Esophagus mucosa (tissue), 1 donor: ENCODE measurements at regions not wholly inside any gene's neighbourhood (a gene's known extent, or its start where the extent isn't known, plus 50 kb on each side); places are given as distances from the start of the nearest gene placed in this dataset.

Experiments
- ATAC-seq: fragments of 200-7000 bp; cut with Tn5 transposase; one replicate; pipeline ENCODE4 v1.9.1; 2020
- donor health status: DM: yes; HTN: yes; CAD: no.

GRCh38 chr2:37809931-37810570, 115.0 kb upstream of the RMDN2 start:
- ATAC-seq, result no peak

- ATAC-seq, result no peak
These were observed 112.7 kb upstream of the RMDN2 start for GRCh38 chr2:37812414-37812813.

DNA sequence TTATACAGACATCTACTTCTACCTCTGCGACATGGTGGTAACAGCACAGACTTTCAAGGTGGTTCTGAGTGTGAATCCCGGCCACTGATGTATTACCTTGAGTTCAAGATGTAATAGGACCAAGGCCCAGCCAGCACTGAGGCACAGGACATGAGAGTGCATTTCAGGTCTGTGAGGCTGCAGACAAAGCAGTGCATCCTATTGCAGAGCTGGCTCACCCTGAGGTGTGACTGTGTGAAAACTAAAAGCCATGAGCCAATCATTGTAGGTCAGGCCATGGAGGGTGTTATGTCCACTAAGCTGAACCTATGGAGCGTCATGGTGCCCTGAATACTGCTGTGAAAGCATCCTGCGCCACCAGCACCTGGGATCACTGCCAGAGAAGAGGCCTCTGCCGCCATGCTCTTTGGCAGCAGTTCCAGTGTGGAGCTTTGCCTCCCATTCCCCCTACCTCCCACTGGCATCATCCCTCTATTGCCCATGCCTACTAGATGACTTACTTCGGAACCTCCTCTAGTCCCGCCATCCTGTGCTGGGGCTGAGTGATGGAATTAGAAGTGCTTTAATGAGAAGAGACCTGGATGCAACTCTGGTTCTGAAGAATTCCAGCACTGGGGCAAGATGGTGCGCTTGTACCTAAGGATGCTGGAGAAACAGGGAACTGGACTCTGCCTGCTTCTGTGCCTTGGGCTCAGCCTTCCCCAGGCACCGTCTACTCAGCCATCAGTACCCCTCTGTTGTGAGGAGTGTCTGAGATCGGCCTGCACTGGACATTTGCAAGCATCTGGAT, 112.0 kb upstream of the RMDN2 start:
- no peak for ATAC-seq

- ATAC-seq, result no peak
These were observed 109.1 kb upstream of the RMDN2 start for GRCh38 chr2:37816036-37816435.

DNA sequence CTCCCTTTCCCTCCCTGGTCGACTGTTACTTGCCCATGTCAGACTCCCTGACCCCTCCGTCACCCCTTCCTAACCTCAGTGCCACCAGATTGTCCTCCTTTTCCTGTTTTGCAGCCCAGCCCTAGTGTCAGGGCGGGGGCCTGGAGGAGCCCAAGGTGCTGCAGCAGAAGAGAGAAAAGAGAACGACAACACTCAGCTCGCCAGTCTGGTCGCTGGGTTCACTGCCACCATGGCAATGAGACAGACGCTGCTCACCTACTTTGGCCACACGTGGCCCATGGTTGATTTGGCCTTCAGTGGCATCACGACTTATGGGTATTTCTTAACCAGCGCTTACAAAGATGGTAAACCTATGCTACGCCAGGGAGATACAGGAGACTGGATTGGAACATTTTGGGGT, 108.4 kb upstream of the RMDN2 start:
- no peak for ATAC-seq

GRCh38 chr2:37819186-37819585, 105.9 kb upstream of the RMDN2 start:
- no peak for ATAC-seq

DNA sequence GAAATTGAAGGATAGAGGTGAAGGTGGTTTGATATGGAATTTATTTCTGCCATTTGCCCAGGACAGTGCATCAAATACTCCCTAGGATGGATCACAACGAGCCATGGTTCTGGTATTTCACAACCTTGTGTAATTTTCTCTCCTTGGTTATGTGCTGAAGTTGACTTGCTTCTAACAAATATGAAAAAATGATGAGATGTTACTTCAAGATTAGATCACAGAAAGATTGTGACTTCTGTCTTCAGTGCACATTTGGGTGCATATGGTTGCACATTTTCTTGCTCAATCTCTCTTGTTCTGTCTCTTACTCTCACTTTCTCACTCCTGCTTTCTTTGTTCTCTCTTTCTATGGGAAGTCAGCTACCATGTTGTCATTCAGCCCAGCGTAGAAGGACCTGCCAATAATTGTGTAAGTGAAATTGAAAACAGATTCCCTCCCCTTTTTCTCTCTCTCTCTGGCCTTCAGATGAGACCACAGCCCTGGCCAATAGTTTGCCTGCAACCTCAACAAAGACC, 104.6 kb upstream of the RMDN2 start:
- ATAC-seq, result no peak

- no peak for ATAC-seq
These were observed 99.5 kb upstream of the RMDN2 start for GRCh38 chr2:37825586-37825985.

DNA sequence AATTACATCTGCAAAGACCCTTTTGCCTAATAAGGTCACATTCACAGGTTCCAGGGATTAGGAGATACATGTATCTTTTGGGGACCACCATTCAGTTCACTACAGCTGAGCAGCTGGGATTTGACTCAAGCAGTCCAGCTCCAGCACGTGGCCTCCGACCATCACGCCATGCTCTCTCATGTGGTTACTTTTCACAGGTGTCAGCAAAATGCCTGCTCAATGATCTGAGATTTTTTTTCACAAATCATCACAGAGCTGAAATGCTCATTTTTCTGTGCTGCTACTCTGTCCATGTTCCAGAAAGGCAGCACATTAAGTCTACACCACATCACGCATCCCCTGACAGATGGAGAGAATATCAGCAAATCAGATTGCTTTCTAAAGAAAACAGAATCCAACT, 98.5 kb upstream of the RMDN2 start:
- ATAC-seq, result no peak

DNA sequence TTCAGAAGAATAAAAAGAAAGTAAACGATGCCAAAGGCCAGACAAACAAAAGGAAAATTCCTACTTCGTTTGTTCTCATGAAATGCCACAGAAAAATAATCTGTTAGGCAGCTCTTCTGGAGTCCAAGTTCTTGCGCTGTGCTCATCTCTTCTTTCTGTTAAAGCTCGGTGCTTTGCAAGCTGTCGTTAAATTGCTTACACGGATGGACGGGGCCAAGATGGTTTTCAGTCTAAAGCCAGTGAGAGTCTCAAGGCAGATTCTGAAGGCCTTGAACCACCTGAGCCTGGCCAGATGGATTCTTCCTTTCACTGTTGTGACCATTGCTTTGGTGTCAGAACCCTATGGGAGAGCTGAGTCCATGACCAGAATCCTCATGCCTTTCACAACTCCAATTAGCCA, 97.6 kb upstream of the RMDN2 start:
- no peak for ATAC-seq

DNA sequence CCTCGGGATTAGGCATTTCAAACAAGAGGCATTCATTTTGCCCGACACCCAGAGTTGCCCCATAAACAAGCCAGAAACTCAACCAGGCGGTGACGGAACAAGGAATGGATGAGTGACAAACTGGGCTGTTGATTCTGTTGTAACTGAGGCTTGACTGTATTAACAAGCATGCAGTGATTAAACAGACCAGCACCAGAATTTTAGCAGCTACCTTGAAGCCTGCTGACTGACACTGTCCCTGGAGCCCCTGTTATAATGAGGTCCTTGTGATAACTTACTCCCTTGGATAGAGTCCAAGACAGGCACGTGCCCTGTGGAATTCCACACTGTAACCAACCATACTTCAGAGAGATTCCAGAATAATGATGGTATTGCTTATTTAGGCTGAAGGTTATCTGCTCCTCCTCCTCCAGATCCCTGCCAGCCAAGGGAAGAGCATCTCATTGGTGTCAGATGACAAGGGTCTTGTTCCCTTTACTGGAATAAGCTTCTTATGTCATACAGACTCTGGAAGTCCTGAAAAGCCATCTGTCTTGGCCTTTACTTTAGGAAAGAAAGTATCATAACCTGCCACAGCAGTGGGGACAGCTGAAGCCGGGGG, 97.1 kb upstream of the RMDN2 start:
- no peak for ATAC-seq

- peak; percentile 41 for ATAC-seq
These were observed 95.9 kb upstream of the RMDN2 start for GRCh38 chr2:37829202-37829601.

DNA sequence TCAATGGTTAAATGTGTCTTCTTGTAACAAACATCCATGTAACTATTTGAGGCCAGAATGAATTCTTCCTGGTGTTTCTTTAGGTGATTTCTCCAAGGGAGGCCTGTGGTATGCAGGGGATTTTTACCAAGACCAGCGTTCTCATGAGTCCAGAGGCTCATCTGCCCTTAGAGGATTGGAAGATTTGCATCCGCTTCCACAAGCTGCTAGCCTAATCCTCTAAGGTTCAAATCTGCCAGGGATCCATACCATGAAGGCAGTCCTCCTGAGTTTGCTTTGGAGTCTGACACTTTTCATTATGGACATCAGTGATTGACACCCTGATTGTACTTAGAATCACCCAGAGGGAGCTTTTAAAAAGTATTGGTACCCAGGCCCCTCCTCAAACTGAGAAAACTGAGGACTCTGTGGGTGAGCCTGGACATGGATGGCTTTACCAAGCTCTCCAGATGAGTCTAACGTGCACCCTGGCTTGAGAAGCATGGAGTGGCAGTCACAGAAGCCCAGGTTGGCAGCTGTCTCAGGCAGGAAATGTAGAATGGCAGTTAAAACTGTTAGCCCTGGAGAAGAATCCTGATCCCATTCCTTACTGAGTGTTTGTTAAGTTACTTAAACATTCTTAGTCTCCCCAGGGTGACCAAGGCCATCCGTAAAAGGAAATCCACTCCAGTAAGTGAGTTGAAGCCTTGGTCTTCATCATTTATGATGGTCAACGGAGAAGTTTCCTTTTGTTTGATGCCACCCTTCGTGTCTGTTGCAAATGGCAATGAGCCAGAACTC, 95.3 kb upstream of the RMDN2 start:
- no peak for ATAC-seq

DNA sequence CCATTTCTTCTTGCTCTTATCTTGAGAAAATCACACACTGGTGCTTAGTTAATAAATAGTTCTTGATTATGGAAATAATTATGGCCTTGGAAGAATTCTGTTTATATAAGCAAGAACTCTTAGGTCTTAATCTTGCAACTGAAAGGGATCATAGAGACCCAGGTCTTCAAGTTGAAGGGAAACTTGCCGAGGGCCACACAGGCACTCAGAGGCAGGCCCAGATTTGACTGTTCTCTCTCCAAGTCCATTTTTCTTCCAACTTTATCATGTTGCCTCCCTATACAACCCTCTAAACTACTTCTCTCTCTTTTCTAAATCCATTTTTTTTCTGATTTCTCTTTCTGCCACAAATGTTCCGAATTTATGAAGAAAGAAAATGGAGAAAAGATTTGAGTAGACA, 94.5 kb upstream of the RMDN2 start:
- ATAC-seq, result no peak

GRCh38 chr2:37831081-37831780, 93.9 kb upstream of the RMDN2 start:
- no peak for ATAC-seq

DNA sequence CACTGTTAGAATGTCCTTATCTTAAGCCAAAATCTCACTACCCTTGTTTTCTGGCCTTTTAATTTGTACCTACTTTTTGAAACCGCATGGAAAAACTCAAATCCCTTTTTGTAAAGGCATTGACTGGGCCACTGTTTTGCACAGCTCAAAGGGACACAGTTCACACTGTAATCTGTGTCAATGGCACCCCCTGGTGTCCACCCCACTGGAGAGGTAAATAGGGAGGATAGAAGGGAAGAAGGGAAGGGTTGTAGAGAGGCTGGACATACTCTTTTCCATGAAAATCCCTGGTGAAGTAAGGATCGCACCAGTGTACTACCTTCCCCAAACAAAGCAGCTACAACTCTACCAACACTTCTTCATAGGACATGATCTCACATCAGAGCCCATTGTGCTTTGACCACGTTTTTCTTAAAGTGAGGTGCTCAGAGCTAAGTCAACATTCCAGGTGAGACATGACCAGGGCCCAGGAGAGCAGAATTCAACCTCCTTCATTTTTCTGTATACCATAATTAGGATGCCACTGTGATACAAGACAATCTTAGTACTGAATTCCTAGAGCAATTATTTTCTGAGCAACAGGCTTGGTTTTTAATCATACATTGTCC, 92.4 kb upstream of the RMDN2 start:
- ATAC-seq, result peak; percentile 91

DNA sequence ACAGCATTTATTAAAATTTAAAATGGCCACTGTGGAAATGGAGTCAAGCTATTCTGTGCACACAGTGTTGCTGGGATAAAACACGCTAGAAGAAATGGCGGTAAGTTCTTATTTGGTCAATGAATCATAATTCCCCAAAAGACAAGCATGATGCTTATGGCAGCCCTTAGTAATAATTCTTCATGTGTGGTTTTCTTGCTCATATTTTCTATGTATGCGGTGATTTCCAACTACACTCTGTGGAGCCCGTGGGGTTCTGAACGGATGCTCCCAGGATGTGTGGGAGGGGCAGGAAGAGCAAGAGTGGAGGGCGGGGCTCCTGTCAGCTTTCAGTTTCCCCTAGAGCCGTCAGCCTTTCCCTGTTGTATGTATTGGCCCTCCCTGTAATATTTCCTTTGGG, 91.7 kb upstream of the RMDN2 start:
- ATAC-seq, result no peak

DNA sequence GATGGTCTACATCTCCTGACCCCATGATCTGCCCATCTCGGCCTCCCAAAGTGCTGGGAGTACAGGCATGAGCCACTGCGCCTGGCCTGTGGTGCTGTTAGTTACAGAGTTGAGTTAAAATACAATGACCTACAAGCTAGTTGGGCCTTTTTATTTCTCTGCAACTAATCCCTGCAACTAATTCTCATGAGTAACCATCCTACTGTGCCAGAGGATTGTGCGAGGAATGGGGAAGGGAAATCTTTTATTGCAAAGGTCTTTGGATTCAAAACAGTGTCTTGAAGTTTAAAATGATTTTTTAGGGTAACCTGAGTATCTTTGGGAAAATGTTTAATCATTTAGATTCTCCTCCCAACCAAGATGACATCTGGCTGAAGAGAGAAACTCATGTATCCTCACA, 88.8 kb upstream of the RMDN2 start:
- ATAC-seq, result no peak

DNA sequence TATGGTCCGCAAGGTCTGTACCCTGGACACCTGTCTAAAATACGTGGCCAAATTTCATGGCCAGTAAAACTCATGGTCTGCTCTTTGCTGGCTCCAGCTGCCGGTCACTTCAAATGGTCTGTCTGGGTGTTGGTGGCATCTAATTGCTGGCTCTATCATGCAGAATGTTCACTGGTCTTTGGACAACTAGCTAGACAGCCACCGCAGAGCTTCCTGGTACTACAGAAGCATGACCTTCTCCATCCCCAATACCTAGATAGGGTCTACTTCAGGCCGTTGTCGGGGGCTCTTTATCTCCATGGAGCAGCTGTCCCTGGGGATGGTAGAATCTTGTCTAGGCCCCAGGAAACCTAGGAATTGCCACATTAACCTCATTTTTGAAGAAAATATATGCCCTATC, 88.4 kb upstream of the RMDN2 start:
- no peak for ATAC-seq

DNA sequence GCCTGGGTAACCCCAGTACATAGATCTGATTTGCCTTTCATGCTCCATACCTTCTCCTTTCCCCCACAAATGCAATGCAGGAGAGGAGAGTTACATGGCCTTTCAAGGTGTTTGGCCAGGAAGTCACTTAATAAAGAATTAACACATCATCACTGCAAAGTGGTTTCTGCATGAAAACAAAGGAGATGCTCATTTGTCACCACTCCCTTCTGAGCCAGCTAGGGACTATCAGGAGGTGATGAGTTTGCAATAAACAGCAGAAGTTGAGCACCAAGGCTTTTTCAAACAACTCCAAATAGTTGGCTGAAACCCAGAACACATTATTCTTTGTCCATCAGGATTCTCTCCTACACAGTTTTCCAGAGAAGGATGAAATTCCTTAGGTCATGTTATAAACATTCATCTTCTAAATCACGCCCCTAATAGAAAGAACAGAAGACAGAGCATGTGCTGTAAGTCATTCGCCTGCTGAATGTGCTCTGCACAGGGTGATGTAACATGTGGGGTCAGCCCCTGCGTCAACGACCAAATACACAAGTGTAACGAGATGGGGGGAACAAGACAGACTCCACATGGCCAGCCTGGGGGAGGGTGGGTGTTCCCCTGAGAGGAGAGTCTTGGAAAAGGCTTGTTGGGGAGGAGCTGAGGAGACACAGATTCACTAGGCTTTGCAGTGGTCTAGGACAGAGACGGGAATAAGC, 87.3 kb upstream of the RMDN2 start:
- no peak for ATAC-seq

DNA sequence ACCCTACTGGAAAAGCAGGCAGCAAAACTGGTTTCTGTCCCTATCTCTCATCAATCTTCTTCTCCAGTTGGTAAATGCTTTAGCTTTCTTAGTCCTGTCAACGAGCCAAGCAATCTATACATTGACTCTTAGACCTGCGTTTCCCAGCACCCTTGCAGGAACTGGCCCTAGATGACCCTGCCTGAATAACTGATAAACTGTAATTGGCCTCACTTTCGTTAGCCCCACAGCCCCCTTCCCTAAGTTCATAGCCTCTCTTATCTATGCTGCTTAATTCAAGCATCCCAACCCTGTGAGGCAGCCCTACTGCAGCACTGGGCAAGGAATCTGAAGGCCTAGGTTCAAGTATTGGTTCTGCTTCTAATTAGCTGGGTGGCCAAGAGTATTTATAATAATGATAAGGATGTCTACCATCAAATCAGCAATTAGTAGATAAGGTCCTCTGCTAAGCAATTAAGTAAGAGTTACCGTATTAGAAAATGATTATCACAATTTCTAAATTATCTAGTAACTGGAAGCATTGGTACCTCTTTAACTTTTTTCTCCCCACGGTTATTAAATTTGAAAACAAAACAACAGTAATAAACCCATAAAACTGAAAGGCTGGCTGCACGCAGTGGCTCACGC, 86.4 kb upstream of the RMDN2 start:
- no peak for ATAC-seq
